OCI-LY1 (cell line): ENCODE measurements at regions not wholly inside any gene's neighbourhood (a gene's known extent, or its start where the extent isn't known, plus 50 kb on each side); places are given as distances from the start of the nearest gene placed in this dataset.

Experiments used
- H2AFZ ChIP-seq: fragments of 200-600 bp; sonication (generic), shearing (Covaris generic); 2 replicates; pipeline ENCODE4 v1.6.0; 2014; ENCODE audit warnings: antibody characterized with exemption, mild to moderate bottlenecking, low read length
- H3F3A ChIP-seq: fragments of 200-600 bp; sonication (generic), shearing (Covaris generic); 2 replicates; pipeline ENCODE4 v1.6.0; 2014; ENCODE audit warnings: mild to moderate bottlenecking, antibody characterized with exemption, low read length, moderate library complexity; ENCODE audit not compliant: insufficient read depth
- H3K27ac ChIP-seq: fragments of 200-600 bp; sonication (generic); 2 replicates; pipeline ENCODE4 v1.5.1; 2014; ENCODE audit warnings: low read length, mixed run types, mild to moderate bottlenecking, low read depth; ENCODE audit not compliant: poor library complexity, severe bottlenecking
- H3K27me3 ChIP-seq: fragments of 200-600 bp; sonication (generic); 2 replicates; pipeline ENCODE4 v1.6.0; 2014; ENCODE audit warnings: antibody characterized with exemption, mild to moderate bottlenecking, low read length, moderate library complexity; ENCODE audit not compliant: insufficient read depth
- H3K36me3 ChIP-seq: fragments of 200-600 bp; sonication (generic); 2 replicates; pipeline ENCODE4 v1.6.1; 2014; ENCODE audit warnings: mild to moderate bottlenecking, antibody characterized with exemption, low read length, moderate library complexity, mixed read lengths; ENCODE audit not compliant: insufficient read depth
- H3K4me1 ChIP-seq: fragments of 200-600 bp; sonication (generic); 2 replicates; pipeline ENCODE4 v1.5.1; 2014; ENCODE audit warnings: mild to moderate bottlenecking, low read length, moderate library complexity; ENCODE audit not compliant: insufficient read depth, severe bottlenecking
- H3K4me2 ChIP-seq: fragments of 200-600 bp; sonication (generic), shearing (Covaris generic); 2 replicates; pipeline ENCODE4 v1.6.1; 2014; ENCODE audit warnings: low read length
- H3K4me3 ChIP-seq: fragments of 200-600 bp; sonication (generic); 2 replicates; pipeline ENCODE4 v1.5.1; 2014; ENCODE audit warnings: low read length, low read depth, mild to moderate bottlenecking, mixed read lengths; ENCODE audit not compliant: poor library complexity, severe bottlenecking
- H3K79me2 ChIP-seq: fragments of 200-600 bp; shearing (Covaris generic); 2 replicates; pipeline ENCODE4 v1.6.1; 2016; ENCODE audit warnings: mixed run types, low read length, mixed read lengths; ENCODE audit not compliant: insufficient read depth
- H3K9ac ChIP-seq: fragments of 200-600 bp; sonication (generic), shearing (Covaris generic); 2 replicates; pipeline ENCODE4 v1.6.1; 2014; ENCODE audit warnings: mild to moderate bottlenecking, low read length, mixed read lengths
- H3K9me2 ChIP-seq: fragments of 200-600 bp; sonication (generic), shearing (Covaris generic); 2 replicates; pipeline ENCODE4 v1.6.1; 2014; ENCODE audit warnings: low read depth, mild to moderate bottlenecking, low read length, mixed read lengths
- H3K9me3 ChIP-seq: fragments of 200-600 bp; shearing (Covaris generic); 2 replicates; pipeline ENCODE4 v1.6.1; 2014; ENCODE audit warnings: low read length, mixed read lengths
- H4K20me1 ChIP-seq: fragments of 200-600 bp; sonication (generic), shearing (Covaris generic); 2 replicates; pipeline ENCODE4 v1.6.0; 2016; ENCODE audit warnings: mild to moderate bottlenecking, low read length; ENCODE audit not compliant: insufficient read depth
- CTCF ChIP-seq: fragments of 200-600 bp; sonication (generic), shearing (Covaris generic); IDR thresholded peaks from 2 replicates; pipeline ENCODE4 v1.5.1; 2017; ENCODE audit warnings: mild to moderate bottlenecking, antibody characterized with exemption, low read length, moderate library complexity, mixed read lengths
- EZH2 ChIP-seq: fragments of 200-600 bp; sonication (generic), shearing (Covaris generic); IDR thresholded peaks from 2 replicates; pipeline ENCODE4 v1.8.0; 2017; ENCODE audit warnings: borderline replicate concordance, mixed run types, mild to moderate bottlenecking, antibody characterized with exemption, low read length, moderate library complexity, mixed read lengths

GRCh38 chr4:164229255-164229654, 524.7 kb upstream of the SMIM31 start:
- no peaks in the 10 kb centered on the region for H3K36me3 ChIP-seq
- no peaks in the 10 kb centered on the region for H3K9me2 ChIP-seq
- H3K4me2 ChIP-seq, result no peak overlapping the region
- H3K9ac ChIP-seq, result no peak overlapping the region
- no peak overlapping the region for H2AFZ ChIP-seq
- no peaks in the 10 kb centered on the region for H3K9me3 ChIP-seq
- H4K20me1 ChIP-seq, result no peaks in the 10 kb centered on the region
- H3K4me1 ChIP-seq, result no peaks in the 10 kb centered on the region
- H3K27ac ChIP-seq, result no peak overlapping the region
- TF ChIP-seq CTCF (no peak), EZH2 (no peak)
- H3K27me3 ChIP-seq, result no peaks in the 10 kb centered on the region
- no peak overlapping the region for H3K4me3 ChIP-seq
- H3K79me2 ChIP-seq, result no peaks in the 10 kb centered on the region
- no peaks in the 10 kb centered on the region for H3F3A ChIP-seq

- Histone ChIP-seq H3K9me2 (no peaks in the 10 kb centered on the region), H2AFZ (no peak overlapping the region), H3F3A (no peaks in the 10 kb centered on the region), H3K4me1 (no peaks in the 10 kb centered on the region), H3K4me3 (no peak overlapping the region), H3K36me3 (no peaks in the 10 kb centered on the region), H4K20me1 (no peaks in the 10 kb centered on the region), H3K4me2 (no peak overlapping the region), H3K27ac (no peak overlapping the region), H3K9me3 (no peaks in the 10 kb centered on the region), H3K9ac (no peak overlapping the region), H3K79me2 (no peaks in the 10 kb centered on the region), H3K27me3 (no peaks in the 10 kb centered on the region)
- no peak for TF ChIP-seq EZH2
- no peak for TF ChIP-seq CTCF
These were observed 514.5 kb upstream of the SMIM31 start for GRCh38 chr4:164239433-164239832.

- Histone ChIP-seq H3K79me2 (no peaks in the 10 kb centered on the region), H3K36me3 (no peaks in the 10 kb centered on the region), H2AFZ (no peak overlapping the region), H4K20me1 (no peaks in the 10 kb centered on the region), H3F3A (no peaks in the 10 kb centered on the region), H3K9me2 (no peaks in the 10 kb centered on the region), H3K9me3 (no peaks in the 10 kb centered on the region), H3K4me1 (no peaks in the 10 kb centered on the region), H3K4me3 (no peak overlapping the region), H3K27ac (no peak overlapping the region), H3K27me3 (no peaks in the 10 kb centered on the region), H3K4me2 (no peak overlapping the region), H3K9ac (no peak overlapping the region)
- TF ChIP-seq CTCF (no peak), EZH2 (no peak)
These were observed 514.0 kb upstream of the SMIM31 start for GRCh38 chr4:164239976-164240375.
